ENCODE measurements at regions not wholly inside any gene's neighbourhood (a gene's known extent, or its start where the extent isn't known, plus 50 kb on each side); places are given as distances from the start of the nearest gene placed in this dataset.

DNA sequence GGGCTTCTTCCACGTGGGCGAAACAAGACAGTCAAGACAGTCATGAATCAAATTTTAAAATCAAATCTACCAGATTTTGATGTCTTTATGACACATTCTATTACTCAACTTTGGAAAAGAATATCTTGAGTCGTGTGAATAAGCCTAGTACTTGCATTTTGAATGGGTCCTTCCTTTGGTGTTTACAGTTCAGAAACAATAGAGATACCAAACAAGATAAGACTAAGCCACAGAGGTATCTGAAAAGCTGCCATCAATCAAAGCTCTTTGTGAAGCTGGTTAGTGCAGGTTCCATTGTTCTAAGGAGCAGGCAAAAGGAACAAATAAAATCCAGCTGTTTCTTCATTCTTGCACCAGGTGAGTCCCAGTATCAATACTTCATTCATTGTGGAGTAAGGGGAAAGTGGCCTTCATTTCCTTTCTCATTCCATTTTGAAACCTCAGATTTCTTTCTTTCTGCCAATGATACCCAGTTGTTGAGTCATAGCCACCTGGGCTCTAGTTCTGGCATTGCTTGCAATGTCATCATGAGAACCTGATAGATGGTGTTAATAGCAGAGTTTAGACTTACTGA is 151.7 kb upstream of the L3MBTL4 start:
- no peak overlapping the region for H3K4me2 ChIP-seq (ENCODE audit: insufficient read depth in 1 of 2, low read depth in 2 of 2, low read length in 2 of 2)
- peak overlapping the region; percentile 9; the same call in 1 of the 2 replicates for H2BK12ac ChIP-seq (ENCODE audit: low read depth, low read length)
- TF ChIP-seq BRCA1 (IDR thresholded peaks at IDR 0.05; ENCODE audit: low read depth, low read length) = no peak
- no peak for TF ChIP-seq SRF (IDR thresholded peaks at IDR 0.05; ENCODE audit: low read depth, low read length)
- peaks cover 0 to 9% (median 2%) of the 10 kb centered on the region in 4 experiments; a peak in 2 of 7 replicates for H3K4me1 ChIP-seq (replicated peaks in 1 of 4; ENCODE audit: control insufficient read depth in 3 of 4, insufficient read depth in 4 of 4, low read length in 3 of 4)
- H2BK15ac ChIP-seq (ENCODE audit: low read length) = no peak overlapping the region
- H3K18ac ChIP-seq (ENCODE audit: extremely low read depth, low read length) = no peak overlapping the region
- H2BK120ac ChIP-seq (replicated peaks; ENCODE audit: low read depth, low read length) = no peak overlapping the region
- no peak overlapping the region for H2BK20ac ChIP-seq (ENCODE audit: low read length)
- FAIRE-seq (no peak), DNase-seq (ENCODE audit: low read depth in 1 of 2, low spot score in 2 of 2) (no peak)
- H2AK5ac ChIP-seq (ENCODE audit: low read depth, low read length) = no peak overlapping the region
- no peak overlapping the region for H3K4ac ChIP-seq (replicated peaks; ENCODE audit: insufficient read length, low read depth, low read length)
- H2BK5ac ChIP-seq (ENCODE audit: low read depth, low read length) = no peak overlapping the region
- H3K27me3 ChIP-seq (replicated peaks in 1 of 4; ENCODE audit: control insufficient read depth in 3 of 4, extremely low read depth in 1 of 4, insufficient read depth in 3 of 4, low read length in 3 of 4) = no peaks in the 10 kb centered on the region
- no peaks in the 10 kb centered on the region for H3K79me2 ChIP-seq (ENCODE audit: control insufficient read depth in 1 of 2, insufficient read depth in 2 of 2, low read length in 2 of 2)
- H3K23ac ChIP-seq (ENCODE audit: insufficient read length) = no peak overlapping the region
- H3K56ac ChIP-seq (replicated peaks; ENCODE audit: insufficient read length, low read depth, low read length) = no peak overlapping the region
- no peaks in the 10 kb centered on the region for H3K36me3 ChIP-seq (ENCODE audit: control insufficient read depth in 2 of 4, insufficient read depth in 4 of 4, low read length in 3 of 4)
- H3K79me1 ChIP-seq (ENCODE audit: low read depth, low read length) = no peaks in the 10 kb centered on the region
- H4K91ac ChIP-seq (replicated peaks; ENCODE audit: insufficient read length, low read length) = no peak overlapping the region
- no peaks in the 10 kb centered on the region for H3K23me2 ChIP-seq (ENCODE audit: low read depth, low read length)
- H3K27ac ChIP-seq (ENCODE audit: low read depth, low read length) = no peak overlapping the region
- H3K9me3 ChIP-seq (ENCODE audit: insufficient read depth in 2 of 2, low read depth in 1 of 2, low read length in 1 of 2) = no peaks in the 10 kb centered on the region; a peak in 1 of 4 replicates
- no peak overlapping the region for H3K4me3 ChIP-seq (ENCODE audit: extremely low read depth in 1 of 4, insufficient read depth in 2 of 4, low read depth in 3 of 4, low read length in 4 of 4)
- H3K9ac ChIP-seq (replicated peaks in 1 of 4; ENCODE audit: extremely low read depth in 1 of 4, low read depth in 3 of 4, low read length in 3 of 4) = no peak overlapping the region
- no peak overlapping the region for H2AFZ ChIP-seq (ENCODE audit: low read length)
- no peak overlapping the region for H3K14ac ChIP-seq (ENCODE audit: insufficient read length)
- ChIA-PET CTCF (ENCODE audit: partially characterized antibody) (no interaction called here), POLR2A (ENCODE audit: partially characterized antibody) (no interaction called here)
- no peak overlapping the region for H4K8ac ChIP-seq (ENCODE audit: extremely low read depth, insufficient read depth, low read length)
- H4K5ac ChIP-seq (ENCODE audit: insufficient read length, low read depth, low read length) = no peak overlapping the region
- no peaks in the 10 kb centered on the region for H4K20me1 ChIP-seq (replicated peaks in 1 of 2; ENCODE audit: control insufficient read depth in 1 of 2, insufficient read depth in 2 of 2, low read length in 2 of 2)
- 72% methylated on average over 3 of the region's 3 CpGs; no CpG with 5 or more reads in 1 of the 2 experiments for WGBS, 2 experiments (ENCODE audit: extremely low coverage in 1 of 2, insufficient coverage in 1 of 2, insufficient read length in 1 of 2, insufficient replicate concordance in 2 of 2, low coverage in 1 of 2, low lambda C conversion rate in 2 of 2, missing lambda C conversion rate in 1 of 2)
